ELF-1 (cell line): ENCODE measurements at regions not wholly inside any gene's neighbourhood (a gene's known extent, or its start where the extent isn't known, plus 50 kb on each side); places are given as distances from the start of the nearest gene placed in this dataset.

ENCODE experiments used
- DNase-seq: peaks from one replicate; pipeline ENCODE4 v3.0.0-alpha.2; 2016; ENCODE audit warnings: low read depth, low spot score

DNA sequence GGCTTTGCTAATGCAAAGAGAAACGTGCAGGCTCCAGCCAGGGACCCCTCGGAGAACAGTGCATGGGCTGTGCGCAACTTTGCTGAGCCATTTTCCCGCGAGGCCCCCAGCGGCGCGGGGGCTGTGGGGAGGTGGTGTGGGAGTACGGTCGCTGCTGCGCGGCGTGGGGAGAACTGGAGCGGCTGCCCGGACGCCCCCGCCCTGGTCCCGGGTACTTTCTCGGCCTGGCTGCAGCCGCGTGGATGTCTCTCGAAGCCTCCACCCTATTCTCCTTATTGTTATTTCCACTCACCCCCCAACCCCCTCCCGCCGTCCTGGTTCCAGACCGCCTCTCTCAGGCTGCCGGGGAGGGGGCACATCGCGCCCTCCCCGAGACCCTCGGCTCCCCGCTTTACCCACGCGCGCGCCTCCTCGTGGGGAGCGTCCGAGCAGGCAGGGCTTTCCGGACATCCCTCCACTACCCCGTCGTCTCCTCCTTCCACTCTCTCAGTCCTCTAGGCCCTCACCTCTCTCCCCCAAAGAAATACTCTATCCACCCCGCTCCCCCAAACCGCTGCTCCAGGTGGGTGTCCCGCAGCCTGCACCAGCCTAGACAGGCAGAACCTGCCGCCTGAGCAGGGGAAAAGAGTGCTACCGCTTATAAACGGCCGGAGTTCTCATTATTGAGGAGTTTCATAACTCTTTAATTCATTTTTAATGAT, 68.6 kb upstream of the TBCA start:
- DNase-seq = no peak

DNA sequence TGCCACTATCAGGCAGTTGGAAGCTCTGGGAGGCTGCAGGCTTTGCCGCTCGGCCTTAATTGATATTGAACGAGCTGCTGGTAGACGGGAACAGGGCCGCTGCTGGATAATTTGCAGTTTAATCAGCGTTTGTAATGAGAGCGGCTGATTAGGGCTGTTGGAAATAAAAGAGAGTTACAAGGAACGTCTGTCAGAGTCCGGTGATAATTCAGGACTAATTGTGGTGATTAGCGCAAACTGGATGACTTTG, 68.2 kb upstream of the TBCA start:
- DNase-seq = no peak

DNA sequence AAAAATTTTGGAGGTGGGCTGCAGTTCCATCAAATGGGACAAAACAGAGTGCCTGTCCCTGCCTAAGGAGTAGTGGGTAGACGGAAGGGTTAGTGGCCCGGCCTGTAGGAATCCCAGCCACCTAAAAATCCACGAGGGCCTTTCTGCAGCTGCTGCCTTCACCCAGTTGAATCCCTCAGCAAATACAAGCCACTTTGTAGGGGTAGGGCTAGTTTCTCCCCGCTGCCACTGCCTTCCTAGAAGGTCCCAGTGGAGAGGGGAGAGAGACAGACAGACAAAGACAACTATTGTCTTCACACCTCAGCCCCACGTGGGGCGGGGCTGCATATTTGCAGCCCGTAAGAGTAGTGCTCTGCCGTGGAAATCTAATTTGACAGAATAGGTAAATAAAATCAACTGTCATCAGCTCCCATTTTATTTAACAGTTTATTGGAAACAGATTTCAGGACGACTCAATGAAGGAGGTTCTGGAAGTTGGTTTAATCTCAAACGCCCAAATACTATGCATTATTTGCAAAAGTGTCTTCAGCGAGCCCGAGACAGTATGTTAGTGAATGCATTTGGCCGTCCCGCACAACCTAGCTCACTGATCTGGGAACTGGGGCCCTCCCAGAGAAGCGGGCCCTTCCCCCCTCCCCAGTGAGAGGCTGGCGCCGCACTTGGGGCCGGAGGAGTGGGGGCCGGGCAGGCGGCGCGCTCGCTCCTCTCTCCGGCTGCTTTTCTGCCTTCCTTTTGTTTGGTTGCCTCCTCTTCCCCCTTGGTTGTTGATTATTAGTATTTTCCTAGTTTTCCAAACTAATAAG, 67.6 kb upstream of the TBCA start:
- DNase-seq = peak; percentile 58

DNA sequence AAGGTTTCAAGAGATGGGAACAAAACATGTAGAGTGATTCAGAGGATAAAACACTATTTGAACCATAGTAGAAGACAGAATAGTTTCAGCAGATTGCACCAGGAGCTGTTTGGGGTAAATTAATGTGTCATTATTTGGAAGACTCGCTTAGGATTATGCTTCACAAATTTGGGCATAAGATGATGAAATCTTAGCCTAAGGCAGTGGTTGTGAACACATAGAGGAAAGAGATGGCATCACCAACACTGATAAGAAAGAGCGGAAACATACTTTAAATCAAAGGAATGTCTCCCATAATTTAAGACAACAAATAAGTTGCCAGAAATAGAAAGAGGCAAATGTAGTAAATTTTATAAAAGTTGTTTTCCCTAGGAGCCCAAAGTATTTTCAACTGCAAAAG, 66.1 kb upstream of the TBCA start:
- no peak for DNase-seq

- DNase-seq = no peak
Observed at GRCh38 chr5:77841616-77842015, 65.5 kb upstream of the TBCA start.

- no peak for DNase-seq
Observed at GRCh38 chr5:77840930-77841329, 64.8 kb upstream of the TBCA start.

DNA sequence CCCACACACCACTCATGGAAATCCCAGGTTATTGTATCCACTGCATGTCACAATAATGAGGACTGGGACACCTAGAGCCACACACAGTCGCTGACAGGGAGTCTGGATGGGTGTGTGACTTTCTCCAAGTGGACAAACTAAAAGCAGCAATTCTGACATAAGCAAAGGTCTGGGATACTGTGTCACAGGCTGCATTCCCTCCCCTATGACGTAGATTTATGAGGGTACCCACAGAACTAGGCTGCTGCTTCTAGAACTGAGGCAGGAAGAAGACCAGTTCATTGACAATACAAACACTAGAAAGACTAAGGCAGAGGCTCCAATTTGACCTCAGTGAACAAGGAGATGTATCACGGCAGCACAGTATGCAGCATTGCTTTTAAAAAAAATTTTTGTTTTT, 63.6 kb upstream of the TBCA start:
- DNase-seq = no peak

GRCh38 chr5:77832938-77833337, 56.8 kb upstream of the TBCA start:
- peak; percentile 62 for DNase-seq

DNA sequence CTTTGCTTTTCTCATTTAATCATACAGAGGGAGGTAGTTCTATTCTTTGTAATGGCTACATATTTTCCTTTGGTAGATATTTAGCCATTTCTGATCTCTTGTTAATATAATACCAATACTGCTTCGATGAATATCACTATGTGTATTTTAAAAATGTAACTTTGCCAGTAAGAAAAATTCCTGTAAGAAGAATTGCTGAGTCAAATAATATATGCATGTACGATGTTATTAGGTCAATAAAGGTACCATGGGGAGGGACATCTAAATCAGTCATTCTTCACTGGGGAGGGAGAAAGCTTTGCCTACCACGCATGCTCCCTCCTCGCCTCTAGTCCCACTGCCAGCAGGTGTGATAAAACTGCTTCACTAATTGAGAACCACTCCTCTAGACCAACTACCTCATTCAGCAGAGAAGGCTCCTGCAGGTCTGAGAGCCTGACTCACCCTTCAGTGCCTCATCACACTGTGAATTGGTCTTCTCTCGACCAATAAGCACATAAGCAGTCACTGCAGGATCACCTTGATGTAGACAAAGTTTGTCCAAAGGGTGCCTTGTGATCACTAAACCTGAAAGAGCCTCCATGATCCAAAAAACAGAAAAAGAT, 56.1 kb upstream of the TBCA start:
- peak; percentile 19 for DNase-seq

DNA sequence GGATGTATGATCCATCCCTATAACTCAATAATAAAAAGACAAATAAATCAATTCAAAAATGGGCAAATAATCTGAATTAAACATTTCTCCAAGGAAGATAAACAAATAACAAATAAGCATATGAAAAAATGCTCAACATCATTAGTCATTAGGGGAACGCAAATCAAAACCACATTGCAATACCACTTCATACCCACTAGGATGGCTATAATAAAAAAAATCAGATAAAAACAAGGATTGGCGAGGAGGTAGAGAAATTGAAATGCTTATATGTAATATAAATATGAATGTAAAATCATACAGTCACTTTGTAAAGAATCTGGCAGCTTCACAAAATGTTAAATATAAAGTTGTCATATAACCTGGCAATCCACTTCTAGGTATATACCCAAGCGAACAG, 52.3 kb upstream of the TBCA start:
- no peak for DNase-seq
